HuH-7 (cell line): ENCODE measurements at regions not wholly inside any gene's neighbourhood (a gene's known extent, or its start where the extent isn't known, plus 50 kb on each side); places are given as distances from the start of the nearest gene placed in this dataset.

Experiments used
- DNase-seq: peaks from one replicate; pipeline ENCODE4 v3.0.0; 2011; ENCODE audit warnings: low spot score

DNA sequence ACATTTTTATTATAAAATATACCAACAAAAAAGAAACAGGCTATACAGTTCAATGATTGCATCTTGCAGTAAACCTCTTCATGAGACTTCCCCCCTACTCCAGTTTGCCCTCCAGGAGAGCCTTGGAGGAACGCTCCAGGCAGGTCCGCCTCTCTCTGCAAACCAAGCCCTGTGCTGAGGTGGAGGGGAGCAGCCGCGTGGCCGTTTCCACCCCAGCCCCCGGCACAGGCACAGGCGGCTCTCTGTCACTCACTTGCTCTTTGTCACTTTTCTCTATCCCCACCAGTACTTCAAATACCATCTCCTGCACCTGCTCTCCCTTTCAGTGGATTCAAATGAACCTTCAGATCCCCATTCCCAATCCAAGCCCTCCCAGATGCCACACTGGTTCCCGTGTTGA lies 479.9 kb downstream of the OCA2 start:
- no peak for DNase-seq

DNA sequence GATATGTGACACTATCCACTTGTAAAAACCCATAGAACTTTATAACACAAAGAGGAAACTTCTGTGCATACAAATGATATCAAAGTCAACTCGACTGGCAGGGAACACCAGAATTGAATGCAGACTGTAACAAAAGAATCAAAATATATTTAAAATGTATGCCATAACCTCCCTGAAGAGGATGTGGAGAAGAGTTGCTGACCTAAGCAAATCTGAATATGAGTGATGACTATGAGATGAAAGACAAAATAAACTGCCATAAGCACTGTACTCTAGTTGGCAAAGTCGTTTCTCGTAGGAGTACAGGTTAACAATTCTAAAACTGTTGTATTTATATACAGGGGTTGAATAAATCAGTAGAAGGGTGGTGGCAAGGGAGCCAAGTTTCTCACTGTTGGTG lies 482.1 kb downstream of the OCA2 start:
- DNase-seq: no peak

DNA sequence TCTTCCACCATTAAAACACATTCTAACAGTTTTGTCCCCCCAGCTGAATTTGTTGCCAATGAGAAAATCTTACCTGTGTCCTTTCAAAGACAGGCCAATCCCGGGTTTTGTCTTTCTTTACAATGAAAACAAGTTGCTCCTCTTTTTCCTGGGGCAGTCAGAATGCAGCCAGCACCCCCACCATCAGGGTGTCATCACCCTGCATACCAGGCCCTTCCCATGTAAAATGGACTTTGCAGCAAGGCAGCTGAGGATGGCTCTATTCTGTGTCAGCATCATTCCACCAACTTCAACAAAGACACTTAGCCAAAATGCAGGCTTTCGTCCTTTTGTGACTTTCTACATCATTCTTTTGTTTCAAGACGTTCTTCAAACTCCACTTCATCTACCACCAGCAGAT lies 490.9 kb downstream of the OCA2 start:
- no peak for DNase-seq

- no peak for DNase-seq
These were observed 497.7 kb downstream of the OCA2 start for GRCh38 chr15:27601239-27601960.

DNA sequence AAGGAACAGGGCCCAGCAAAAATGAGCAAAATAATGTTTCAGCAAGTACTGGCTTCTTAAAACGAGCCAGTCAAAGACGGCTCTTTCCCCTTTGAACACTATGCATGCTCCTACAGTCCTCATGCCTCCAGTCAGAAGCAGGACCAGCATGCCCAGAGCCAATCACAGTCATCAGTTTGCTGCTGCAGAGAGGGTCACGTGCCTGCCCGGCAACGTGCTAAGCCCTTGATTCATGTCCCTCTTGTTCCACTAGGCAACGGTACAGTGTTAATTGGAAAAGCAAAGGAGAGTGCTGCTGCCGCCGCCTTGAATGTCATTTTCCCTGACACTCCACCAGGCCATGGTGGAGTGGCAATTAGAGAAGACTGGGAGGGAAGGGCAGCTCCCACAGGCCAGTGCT lies 500.1 kb downstream of the OCA2 start:
- no peak for DNase-seq

DNA sequence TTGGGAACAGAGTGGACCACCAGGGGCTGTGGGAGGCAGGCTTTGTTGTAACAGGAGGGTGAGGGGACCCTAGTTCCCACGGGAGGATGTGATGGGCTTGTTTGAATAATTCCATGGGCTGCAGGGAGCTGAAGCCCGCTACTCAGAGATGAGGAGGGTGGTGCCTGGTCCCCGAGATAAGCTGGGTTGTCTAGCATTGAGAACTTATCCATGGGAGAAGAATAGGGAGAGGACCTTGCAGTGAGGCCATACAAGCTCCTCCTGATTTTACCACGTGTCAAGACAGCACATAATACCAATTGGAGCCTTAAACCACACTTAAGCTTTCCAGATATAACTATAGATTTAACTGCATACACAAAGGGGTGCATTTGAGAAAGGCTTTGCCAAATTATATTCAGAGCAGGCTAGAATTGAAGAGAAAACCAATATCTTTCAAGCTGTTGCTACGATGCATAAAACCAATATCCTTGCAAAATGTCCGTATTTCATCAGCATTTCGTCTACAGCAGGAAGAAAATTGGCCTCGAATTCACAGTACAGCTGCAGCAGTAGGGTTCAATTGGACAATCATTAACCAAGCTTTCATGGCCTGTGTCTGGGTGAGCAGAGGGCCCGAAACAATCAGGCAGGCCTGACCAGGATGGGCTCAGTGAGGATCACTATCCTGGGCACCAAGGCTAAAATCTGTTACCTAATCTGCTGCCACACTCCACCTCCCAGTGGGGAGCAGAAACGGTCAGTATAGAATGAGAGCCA lies 500.7 kb downstream of the OCA2 start:
- DNase-seq: no peak

GRCh38 chr15:27595211-27595610 lies 503.9 kb downstream of the OCA2 start:
- no peak for DNase-seq

DNA sequence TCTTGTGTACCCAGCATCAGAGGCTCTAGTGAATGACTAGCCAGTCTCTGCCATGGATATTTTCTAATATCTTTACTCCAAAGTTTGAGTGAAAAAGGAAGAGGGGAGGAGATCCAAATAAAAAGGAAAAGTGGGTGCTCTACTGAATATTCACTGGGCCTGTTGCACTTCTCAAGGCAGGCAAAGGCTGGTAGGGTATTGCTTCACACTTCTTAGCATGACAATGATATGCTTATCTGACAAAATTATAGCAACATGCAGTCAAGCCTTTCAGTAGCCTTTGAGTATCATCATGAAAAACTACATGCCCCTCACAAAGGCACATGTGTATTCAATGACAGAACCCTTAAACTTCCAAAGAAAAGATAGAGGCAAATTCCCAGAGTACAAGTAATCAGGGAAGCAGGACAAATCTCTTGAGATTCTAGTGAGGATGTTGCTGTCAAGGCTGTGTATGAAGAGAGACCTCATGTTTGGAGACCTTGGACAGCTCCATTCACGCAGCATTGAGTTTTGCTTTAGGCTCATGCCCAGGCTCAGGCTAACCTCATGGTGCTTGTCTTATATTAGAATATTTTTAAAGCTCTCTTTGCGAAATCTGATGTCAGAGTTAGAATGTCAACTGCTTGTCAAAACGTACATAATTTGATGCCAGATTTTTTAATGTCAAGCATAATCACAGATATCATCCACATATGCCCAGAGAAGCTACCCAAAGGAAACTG lies 506.9 kb downstream of the OCA2 start:
- DNase-seq: no peak
